ENCODE measurements at regions not wholly inside any gene's neighbourhood (a gene's known extent, or its start where the extent isn't known, plus 50 kb on each side); places are given as distances from the start of the nearest gene placed in this dataset.

- no peak for DNase-seq
Observed at GRCh38 chr21:25326181-25326580, 281.1 kb downstream of the MRPL39 start.

GRCh38 chr21:25324666-25325065 lies 282.6 kb downstream of the MRPL39 start:
- no peak for DNase-seq

- no peak for DNase-seq
Observed at GRCh38 chr21:25323356-25323949, 283.8 kb downstream of the MRPL39 start.

- DNase-seq, result no peak
Observed at GRCh38 chr21:25314247-25314646, 293.0 kb downstream of the MRPL39 start.

- no peak for DNase-seq
Observed at GRCh38 chr21:25313829-25314228, 293.5 kb downstream of the MRPL39 start.

GRCh38 chr21:25307489-25307888 lies 299.8 kb downstream of the MRPL39 start:
- no peak for DNase-seq

- no peak for DNase-seq
Observed at GRCh38 chr21:25304611-25305010, 302.7 kb downstream of the MRPL39 start.

- DNase-seq, result no peak
Observed at GRCh38 chr21:25300632-25301031, 306.6 kb downstream of the MRPL39 start.

GRCh38 chr21:25298512-25299491 lies 308.5 kb downstream of the MRPL39 start:
- no peak for DNase-seq

GRCh38 chr21:25297117-25297516 lies 310.2 kb downstream of the MRPL39 start:
- DNase-seq, result no peak

GRCh38 chr21:25296252-25296651 lies 311.0 kb downstream of the MRPL39 start:
- DNase-seq, result no peak

GRCh38 chr21:25292396-25292795 lies 314.9 kb downstream of the MRPL39 start:
- no peak for DNase-seq

GRCh38 chr21:25283720-25284119 lies 323.6 kb downstream of the MRPL39 start:
- DNase-seq, result no peak

- DNase-seq, result no peak
Observed at GRCh38 chr21:25281134-25281533, 326.1 kb downstream of the MRPL39 start.

GRCh38 chr21:25280061-25280460 lies 327.2 kb downstream of the MRPL39 start:
- no peak for DNase-seq

- DNase-seq, result no peak
Observed at GRCh38 chr21:25273959-25274358, 333.3 kb downstream of the MRPL39 start.

GRCh38 chr21:25254491-25255174 lies 352.6 kb downstream of the MRPL39 start:
- no peak for DNase-seq

- no peak for DNase-seq
Observed at GRCh38 chr21:25246546-25246945, 360.7 kb downstream of the MRPL39 start.

- no peak for DNase-seq
Observed at GRCh38 chr21:25244735-25245134, 362.5 kb downstream of the MRPL39 start.

GRCh38 chr21:25243808-25244207 lies 363.5 kb downstream of the MRPL39 start:
- DNase-seq, result no peak

GRCh38 chr21:25240974-25241373 lies 366.3 kb downstream of the MRPL39 start:
- DNase-seq, result no peak

- no peak for DNase-seq
Observed at GRCh38 chr21:25234857-25235801, 372.2 kb downstream of the MRPL39 start.

Data from stimulated activated CD4-positive, alpha-beta T cell treated with anti-CD3 and anti-CD28 coated beads, Interleukin-12 subunit alpha, Interleukin-12 subunit beta, amount 100 ng/mL, for 4 hours (primary cell).